HG03039 (cell line): ENCODE measurements at regions not wholly inside any gene's neighbourhood (a gene's known extent, or its start where the extent isn't known, plus 50 kb on each side); places are given as distances from the start of the nearest gene placed in this dataset.
"Not testable (repeated sequence)": the region's sequence is repeated elsewhere in the genome, so short reads cannot be mapped to it uniquely, and the experiment has no call there.

ENCODE experiments used
- ATAC-seq: cut with Tn5 transposase; IDR thresholded peaks from one replicate; pipeline ENCODE4 v1.9.1; 2021; ENCODE audit warnings: mild to moderate bottlenecking, moderate library complexity; ENCODE audit not compliant: unreplicated experiment

- no peak for ATAC-seq
These were observed 71.5 kb upstream of the ATXN1 start for GRCh38 chr6:16832721-16833120.

- ATAC-seq: no peak
These were observed 70.8 kb upstream of the ATXN1 start for GRCh38 chr6:16832043-16832567.

GRCh38 chr6:16831136-16831535 lies 69.9 kb upstream of the ATXN1 start:
- no peak for ATAC-seq

GRCh38 chr6:16828058-16828457 lies 66.8 kb upstream of the ATXN1 start:
- ATAC-seq: no peak

- ATAC-seq: no peak
These were observed 66.4 kb upstream of the ATXN1 start for GRCh38 chr6:16827627-16828026.

- ATAC-seq: no peak
These were observed 64.5 kb upstream of the ATXN1 start for GRCh38 chr6:16825784-16826183.

GRCh38 chr6:16824845-16825685 lies 63.8 kb upstream of the ATXN1 start:
- no peak for ATAC-seq

- ATAC-seq: no peak
These were observed 62.6 kb upstream of the ATXN1 start for GRCh38 chr6:16823718-16824352.

- no peak for ATAC-seq
These were observed 61.9 kb upstream of the ATXN1 start for GRCh38 chr6:16822975-16823717.

- no peak for ATAC-seq
These were observed 61.3 kb upstream of the ATXN1 start for GRCh38 chr6:16822529-16822928.

- ATAC-seq: no peak
These were observed 60.6 kb upstream of the ATXN1 start for GRCh38 chr6:16821834-16822264.

GRCh38 chr6:16820262-16820661 lies 59.0 kb upstream of the ATXN1 start:
- ATAC-seq: not testable (repeated sequence)

GRCh38 chr6:16819752-16820151 lies 58.5 kb upstream of the ATXN1 start:
- no peak for ATAC-seq

- ATAC-seq: no peak
These were observed 57.8 kb upstream of the ATXN1 start for GRCh38 chr6:16818992-16819626.

GRCh38 chr6:16817594-16817993 lies 56.3 kb upstream of the ATXN1 start:
- ATAC-seq: no peak

GRCh38 chr6:16816891-16817290 lies 55.6 kb upstream of the ATXN1 start:
- ATAC-seq: no peak

GRCh38 chr6:16812993-16813392 lies 51.7 kb upstream of the ATXN1 start:
- no peak for ATAC-seq

GRCh38 chr6:16811277-16811979 lies 50.2 kb upstream of the ATXN1 start:
- ATAC-seq: no peak
